Mucosa of descending colon (tissue), 3 donors: ENCODE measurements at regions not wholly inside any gene's neighbourhood (a gene's known extent, or its start where the extent isn't known, plus 50 kb on each side); places are given as distances from the start of the nearest gene placed in this dataset.

Experiments used
- ATAC-seq: fragments of 200-7000 bp; cut with Tn5 transposase; one replicate; pipeline ENCODE4 v1.9.1; 2020; ENCODE audit warnings: mild to moderate bottlenecking, moderate library complexity
- DNase-seq, 3 donors: peaks; one replicate each; pipeline ENCODE4 v3.0.0-alpha.2; 2020
- H3K36me3 ChIP-seq: fragments of 200-600 bp; one replicate; pipeline ENCODE4 v1.8.0; 2021; ENCODE audit warnings: low read depth, mild to moderate bottlenecking
- H3K4me1 ChIP-seq: fragments of 200-600 bp; one replicate; pipeline ENCODE4 v1.8.0; 2021; ENCODE audit warnings: low read depth, mild to moderate bottlenecking
- H3K4me3 ChIP-seq: fragments of 200-600 bp; one replicate; pipeline ENCODE4 v1.8.0; 2021; ENCODE audit warnings: mild to moderate bottlenecking
- H3K9me3 ChIP-seq: fragments of 200-600 bp; one replicate; pipeline ENCODE4 v1.8.0; 2021; ENCODE audit warnings: mild to moderate bottlenecking
- intact Hi-C, 2 donors: fragments of 100-400 bp; cut with DNase I in 1 of 2; cut with micrococcal nuclease in 1 of 2; formaldehyde crosslinking; loops; one replicate each; pipeline versions ENCODE4 v1.11.0 to v1.11.1; 2022; cut with DNase I, micrococcal nuclease
- TF ChIP-seq, protein P1 (sequence below): fragments of 200-600 bp; IDR thresholded peaks from one replicate; pipeline ENCODE4 v1.8.0; 2022; ENCODE audit warnings: antibody characterized with exemption, mild to moderate bottlenecking
- donor health status: DM: no; HTN: no; CAD: no; lungs with moderate emphysema.
- donor health status: DM: no; HTN: no; CAD: no.
- donor health status: DM: no; HTN: yes; CAD: no.

DNA sequence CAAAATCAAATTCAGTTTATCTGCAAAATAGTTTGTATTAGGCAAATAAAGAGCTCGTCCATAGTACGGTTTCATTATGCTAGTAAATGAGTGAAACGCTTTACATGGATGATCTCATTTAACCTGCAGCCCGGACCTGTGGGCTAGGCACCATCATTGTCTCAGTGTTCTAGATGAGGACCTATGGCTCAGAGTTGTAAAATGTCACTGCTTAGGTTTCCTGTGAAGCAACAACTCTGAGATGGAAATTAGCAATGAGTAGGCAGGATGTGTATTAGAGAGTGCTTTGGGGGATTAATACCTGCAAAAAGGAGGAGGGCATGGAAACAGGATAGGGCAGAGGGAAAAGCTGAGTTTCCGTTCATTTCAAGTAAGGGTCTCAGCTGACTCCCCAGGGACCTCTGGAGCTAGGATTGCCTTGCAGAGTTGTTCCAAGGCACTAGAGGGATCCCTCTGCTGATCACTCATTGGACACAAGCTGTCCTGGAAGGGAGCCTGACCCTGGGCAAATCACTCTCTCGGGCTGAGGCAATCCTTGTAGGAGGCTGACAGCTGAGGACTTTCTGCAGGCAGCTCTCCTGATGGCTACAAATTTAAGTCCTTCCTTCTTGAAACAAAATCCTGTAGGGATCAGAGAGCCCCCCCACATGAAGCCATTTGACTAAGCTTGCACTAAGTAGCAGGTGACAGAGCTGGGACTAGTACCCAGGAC is 58.8 kb upstream of the SIX2 start:
- Histone ChIP-seq H3K4me3 (no peak overlapping the region), H3K4me1 (no peaks in the 10 kb centered on the region), H3K9me3 (no peaks in the 10 kb centered on the region), H3K36me3 (no peaks in the 10 kb centered on the region)
- DNase-seq (no peak), ATAC-seq (no peak)
- intact Hi-C loops: no loop called here
- TF ChIP-seq, protein P1, sequence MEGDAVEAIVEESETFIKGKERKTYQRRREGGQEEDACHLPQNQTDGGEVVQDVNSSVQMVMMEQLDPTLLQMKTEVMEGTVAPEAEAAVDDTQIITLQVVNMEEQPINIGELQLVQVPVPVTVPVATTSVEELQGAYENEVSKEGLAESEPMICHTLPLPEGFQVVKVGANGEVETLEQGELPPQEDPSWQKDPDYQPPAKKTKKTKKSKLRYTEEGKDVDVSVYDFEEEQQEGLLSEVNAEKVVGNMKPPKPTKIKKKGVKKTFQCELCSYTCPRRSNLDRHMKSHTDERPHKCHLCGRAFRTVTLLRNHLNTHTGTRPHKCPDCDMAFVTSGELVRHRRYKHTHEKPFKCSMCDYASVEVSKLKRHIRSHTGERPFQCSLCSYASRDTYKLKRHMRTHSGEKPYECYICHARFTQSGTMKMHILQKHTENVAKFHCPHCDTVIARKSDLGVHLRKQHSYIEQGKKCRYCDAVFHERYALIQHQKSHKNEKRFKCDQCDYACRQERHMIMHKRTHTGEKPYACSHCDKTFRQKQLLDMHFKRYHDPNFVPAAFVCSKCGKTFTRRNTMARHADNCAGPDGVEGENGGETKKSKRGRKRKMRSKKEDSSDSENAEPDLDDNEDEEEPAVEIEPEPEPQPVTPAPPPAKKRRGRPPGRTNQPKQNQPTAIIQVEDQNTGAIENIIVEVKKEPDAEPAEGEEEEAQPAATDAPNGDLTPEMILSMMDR: no peak
